Embryonic facial prominence (tissue), 1 donor: ENCODE measurements at regions not wholly inside any gene's neighbourhood (a gene's known extent, or its start where the extent isn't known, plus 50 kb on each side); places are given as distances from the start of the nearest gene placed in this dataset.
"Not testable (repeated sequence)": the region's sequence is repeated elsewhere in the genome, so short reads cannot be mapped to it uniquely, and the experiment has no call there.

Experiments used
- DNase-seq: peaks from one replicate; pipeline ENCODE4 v3.0.0-alpha.2; 2016; ENCODE audit errors: extremely low spot score

DNA sequence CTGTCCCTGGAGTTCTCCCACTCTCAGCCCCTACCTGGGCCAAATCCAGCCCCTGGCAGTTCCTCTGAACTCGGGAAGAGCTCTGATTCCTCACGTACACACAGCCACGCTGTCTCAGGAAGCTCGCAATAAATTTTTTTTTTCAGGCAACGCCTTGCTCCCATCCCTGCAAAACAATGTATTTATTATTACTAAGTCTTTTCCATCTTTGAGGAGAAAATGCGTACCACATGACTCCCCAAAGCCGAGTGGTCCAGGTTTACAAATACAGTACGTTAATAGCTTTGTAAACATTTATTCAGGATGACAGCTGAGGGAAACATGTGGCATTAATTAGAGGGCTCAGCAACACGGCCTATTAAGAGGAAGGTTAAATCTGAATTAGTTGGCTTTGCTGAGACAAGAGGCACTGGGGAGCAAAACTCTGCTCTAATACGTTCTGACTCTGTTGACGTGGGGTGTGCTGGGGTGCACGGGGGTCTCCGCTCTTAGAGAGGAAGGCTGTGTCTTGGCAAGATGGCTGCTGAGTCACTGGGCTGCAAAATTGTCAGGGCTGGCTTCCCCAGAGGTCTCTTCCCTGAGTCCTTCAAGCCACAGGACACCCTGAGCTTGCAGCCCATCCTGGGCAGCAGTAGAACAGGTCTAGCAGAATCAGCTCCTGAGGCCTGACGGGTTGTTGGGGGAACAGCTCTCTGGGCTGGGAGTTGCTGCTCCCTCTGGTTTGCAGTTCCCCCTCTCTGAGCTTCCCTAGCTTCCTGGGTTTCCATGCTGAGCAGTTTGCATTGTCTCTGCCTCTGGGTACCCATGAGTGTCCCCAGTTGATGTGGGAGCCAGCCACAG lies 185.2 kb upstream of the TBX3 start:
- DNase-seq, result peak; percentile 82

DNA sequence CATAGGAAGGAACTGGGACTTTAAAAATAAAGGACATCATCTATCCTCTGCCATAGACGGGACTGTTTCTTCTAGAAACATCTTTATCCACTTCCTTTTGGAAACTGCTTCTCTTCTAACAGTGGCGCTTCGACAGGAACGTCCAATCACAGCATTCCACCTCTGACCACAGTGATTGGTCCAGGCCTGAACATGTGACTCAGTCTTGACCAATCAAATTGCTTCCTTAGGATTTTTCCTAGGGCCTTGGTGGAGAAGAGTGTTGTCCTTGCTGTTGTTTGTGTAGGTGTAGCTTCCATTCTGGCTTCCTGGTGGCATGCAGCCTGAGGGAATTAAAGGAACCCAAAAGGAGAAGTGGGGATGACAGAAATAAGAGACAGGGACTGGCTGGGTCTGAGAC lies 182.4 kb upstream of the TBX3 start:
- DNase-seq, result no peak

DNA sequence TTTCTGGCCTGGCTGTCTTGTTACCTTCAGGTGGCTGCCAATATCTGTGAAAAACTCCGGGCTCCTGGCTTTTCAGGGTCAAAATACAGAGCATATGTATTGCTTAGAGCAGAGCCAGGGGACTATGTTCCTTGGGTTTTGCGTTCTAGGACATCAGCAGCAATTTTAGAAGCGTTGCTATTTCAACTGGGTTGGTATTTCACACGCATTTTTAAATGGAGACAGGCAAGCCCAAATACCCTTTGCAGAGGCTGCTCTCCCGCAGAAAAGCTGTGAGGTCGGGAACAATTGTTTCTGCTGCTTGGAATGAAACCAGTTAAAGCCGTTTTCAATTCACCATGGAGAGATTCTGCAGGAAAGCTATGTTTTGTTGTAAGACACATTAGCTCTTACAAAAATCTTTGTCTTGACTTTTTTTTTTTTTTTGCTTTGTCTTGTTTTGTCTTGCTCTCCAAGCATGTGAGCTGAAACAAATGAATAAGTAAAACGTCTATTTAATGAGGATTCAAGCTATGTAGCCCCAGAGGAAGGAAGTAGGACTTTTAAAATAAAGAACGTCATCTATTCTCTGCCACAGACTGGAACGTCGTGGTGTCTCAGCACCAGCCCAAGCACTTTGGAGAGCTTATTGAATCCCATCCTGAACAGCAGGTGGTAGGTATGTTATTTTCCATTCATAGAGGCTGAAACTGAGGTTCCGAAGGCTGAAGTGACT lies 181.0 kb upstream of the TBX3 start:
- no peak for DNase-seq

DNA sequence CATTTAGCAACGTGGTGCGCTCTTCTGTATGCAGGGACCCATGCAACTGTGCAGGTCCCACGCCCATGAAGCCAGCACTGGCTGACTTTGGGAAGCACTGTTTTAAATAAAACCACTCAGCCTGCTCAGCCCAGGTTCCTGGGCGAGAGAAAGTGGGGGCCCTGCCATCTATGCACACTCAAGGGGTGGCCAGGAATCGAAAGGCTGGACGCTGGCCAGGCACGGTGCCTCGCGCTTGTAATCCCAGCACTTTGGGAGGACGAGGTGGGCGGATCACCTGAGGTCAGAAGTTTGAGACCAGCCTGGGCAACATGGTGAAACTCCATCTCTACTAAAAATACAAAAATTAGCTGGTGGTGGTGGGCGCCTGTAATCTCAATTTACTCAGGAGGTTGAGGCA lies 179.9 kb upstream of the TBX3 start:
- DNase-seq, result no peak

DNA sequence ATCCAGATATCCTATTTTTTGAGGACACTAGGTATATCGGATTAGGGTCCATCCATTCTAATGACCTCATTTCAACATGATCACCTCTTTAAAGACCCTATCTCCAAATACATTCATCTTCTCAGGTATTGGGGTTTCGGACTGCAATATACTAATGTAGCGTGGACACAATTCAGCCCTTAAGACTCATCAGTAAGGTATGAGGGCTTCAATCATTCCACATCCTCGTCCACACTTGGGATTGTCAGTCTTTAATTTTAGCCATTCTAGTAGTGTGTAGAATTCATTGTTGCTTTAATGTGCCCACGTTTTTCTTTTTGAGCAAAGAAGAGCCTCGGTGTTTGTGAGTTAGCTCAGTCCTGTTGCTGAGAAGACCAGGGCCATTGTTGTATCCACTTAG lies 177.0 kb upstream of the TBX3 start:
- DNase-seq, result no peak

DNA sequence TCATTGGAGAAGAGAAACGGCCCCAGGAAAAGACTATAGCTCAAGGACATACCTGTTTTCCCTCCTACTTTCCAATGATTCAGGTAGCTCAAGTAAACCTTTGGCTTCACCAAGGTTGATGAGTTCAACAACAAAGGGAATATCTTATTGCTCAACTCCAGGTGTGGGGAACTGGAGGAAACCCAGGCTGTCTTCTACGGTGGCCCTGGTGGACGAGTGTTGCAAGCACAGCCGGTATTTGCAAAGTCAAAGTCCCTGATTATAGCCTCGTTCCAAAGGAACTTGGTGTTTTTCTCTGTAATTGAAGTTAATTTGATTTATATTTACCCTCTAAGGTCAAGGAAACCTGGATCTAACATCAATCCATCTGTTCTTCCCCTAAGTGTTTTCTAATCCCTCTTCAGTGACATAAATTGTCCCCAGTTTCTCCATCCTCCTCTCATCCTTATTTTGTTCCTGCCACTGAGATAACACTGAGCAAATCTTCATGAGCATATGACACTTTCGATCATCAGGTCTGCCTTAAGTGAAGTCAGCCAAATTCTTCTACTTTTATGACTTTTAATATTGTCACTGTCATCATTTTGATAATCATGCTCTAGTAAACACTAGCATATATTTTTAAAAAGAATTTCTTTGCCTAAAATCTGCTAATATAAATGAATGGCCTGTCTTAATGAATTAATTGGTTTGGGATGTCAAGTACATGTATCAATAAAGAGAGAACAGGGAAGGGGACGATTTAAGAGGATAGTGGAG lies 174.6 kb upstream of the TBX3 start:
- DNase-seq, result no peak

DNA sequence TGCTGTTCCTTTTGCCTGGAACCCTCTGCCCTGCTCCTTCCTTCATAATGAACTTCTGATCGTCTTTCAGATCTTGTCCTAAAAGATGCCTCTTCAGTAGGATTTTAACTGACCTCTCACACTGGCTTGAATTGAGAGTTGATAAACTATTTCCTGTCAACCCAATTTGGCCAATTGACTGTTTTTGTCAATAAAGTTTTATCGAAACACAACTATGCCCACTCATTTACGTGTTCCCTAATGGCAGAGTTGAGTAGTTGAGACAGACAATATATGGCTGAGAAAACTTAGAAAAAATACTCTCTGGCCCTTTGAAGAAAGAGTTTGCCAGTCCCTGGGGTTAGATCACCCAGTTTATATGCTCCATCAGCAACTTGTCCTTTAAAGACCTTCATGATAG lies 171.7 kb upstream of the TBX3 start:
- DNase-seq, result no peak

DNA sequence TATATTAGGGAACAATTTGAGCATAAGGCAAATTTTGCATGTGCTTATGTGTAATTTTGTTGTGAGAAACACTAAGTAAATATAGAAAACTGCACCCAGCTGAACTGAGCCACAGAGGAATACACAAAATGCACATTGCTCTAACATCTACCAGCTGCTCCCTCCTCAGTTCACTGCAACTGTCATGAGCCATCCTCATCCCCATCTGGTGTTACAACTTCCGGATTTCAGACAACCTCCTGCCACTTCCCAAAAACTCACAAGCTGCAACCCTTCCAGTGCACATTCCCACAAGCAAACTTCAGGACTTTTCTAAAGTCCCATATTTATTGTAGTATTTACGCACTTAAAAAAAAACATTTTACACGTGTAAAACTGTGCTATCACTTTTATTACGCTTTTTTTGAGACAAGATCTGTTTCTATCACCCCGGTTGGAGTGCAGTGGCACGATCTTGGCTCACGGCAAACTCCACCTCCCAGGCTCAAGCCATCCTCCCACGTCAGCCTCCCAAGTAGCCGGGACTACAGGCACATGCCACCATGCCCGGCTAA lies 169.1 kb upstream of the TBX3 start:
- no peak for DNase-seq

DNA sequence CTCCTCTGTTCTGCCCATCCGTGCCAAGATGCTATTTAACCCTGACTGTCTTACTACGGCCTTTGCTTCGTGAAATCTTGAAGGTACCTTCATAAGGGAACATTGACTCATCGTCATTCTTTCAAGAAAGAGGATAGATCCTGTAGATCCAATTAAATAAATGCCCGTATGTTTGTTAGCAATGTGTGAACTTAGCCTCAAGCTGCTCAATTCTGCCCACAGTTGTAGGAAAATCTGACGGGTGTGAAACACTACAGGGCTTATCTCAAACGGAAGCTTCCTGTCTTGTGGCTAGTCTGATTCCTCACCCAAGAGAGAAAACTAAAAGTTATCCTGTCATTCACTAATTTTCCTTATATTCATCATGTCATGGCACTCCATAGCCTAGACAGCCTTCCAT lies 168.0 kb upstream of the TBX3 start:
- no peak for DNase-seq

DNA sequence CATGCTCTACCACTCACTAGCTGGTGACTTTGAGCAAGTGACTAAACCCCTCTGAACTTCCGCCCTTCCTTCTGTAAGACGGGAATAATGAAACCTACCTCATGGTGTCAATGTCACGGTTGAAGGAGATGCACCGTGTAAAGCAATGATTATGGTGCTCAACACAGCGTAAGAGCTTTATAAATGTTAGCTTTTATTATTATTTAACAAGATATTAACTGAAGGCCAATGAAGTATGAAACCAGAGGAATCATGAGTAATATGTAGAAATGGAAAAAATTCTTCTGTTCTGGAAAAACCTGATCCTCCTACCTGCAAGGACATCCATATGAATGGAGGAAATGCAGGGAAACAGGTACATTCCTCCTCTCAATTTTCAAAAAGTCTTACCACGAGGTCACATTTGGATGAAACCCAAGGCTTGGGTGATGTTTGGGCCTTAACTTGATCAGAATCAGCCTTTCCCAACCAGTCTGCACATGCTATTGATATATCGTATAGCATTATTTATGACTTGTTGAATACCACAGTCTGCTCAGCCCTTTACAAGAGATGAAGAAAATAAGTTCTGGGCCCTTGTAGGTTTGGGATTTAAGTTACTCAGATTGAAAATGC lies 166.8 kb upstream of the TBX3 start:
- no peak for DNase-seq

DNA sequence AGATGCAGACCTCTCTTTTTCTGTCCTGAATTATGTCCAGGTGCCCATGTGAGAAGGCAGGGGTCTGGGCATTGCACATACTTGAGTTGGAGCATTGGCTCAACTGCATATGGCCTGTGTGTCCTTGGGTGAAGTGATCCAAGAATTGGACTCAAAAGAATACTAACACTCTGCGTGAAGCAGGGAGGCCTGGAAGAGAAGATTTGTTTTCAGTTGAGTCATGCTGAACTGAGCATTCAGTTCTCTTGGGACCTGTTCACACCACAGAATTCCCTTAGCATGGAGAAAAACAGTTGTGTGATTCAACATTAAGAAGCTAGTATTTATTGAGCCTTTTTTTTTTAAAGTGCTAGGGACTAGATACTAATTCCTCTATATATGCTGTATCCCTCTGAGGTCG lies 164.7 kb upstream of the TBX3 start:
- no peak for DNase-seq

DNA sequence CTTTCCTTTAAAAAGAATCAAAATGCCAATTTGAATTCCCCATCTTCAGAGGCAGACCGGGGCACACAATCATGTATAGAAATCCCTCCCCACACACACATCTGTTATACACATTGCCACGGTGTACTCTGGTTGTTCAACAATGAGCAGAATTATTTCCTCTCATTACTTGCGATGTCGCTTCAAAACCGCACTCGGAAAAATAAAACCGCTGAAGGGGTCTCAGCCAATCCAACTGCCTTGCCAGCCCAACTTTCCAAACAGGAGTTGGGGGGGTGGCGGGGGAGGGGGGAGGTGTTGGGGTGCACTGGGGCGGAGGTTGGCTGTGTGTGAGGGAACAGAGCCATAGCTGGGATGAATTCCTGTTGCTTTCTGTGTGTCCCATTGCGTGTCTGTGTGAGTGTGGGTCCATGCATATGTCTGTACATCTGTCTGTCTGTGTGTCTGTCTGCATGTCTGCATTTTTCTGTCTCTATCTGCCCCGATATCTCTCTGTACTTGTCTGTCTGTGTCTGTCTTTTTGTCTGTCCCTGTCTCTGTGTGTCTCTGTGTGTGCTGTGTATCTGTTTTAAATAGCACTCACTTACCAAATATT lies 163.6 kb upstream of the TBX3 start:
- DNase-seq, result peak; percentile 31

DNA sequence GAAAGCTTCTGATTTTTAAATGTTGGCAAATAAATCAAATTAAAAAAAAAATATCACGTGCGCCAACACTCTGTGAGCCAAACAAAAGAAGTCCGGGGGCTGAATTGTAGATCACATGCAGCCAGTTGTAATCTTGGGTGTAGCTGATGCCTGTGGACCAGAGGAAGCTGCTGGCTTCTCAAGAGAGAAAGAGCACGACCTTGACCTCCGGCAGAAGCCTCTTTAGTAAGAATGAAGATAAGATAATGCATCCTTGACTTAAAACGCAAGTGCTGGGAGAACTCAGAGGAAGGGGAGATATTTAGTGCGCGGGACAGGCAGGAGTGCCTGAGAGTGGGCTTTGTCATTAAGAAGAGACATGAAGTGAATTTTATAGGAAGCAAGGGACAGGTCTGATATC lies 162.8 kb upstream of the TBX3 start:
- DNase-seq, result no peak

DNA sequence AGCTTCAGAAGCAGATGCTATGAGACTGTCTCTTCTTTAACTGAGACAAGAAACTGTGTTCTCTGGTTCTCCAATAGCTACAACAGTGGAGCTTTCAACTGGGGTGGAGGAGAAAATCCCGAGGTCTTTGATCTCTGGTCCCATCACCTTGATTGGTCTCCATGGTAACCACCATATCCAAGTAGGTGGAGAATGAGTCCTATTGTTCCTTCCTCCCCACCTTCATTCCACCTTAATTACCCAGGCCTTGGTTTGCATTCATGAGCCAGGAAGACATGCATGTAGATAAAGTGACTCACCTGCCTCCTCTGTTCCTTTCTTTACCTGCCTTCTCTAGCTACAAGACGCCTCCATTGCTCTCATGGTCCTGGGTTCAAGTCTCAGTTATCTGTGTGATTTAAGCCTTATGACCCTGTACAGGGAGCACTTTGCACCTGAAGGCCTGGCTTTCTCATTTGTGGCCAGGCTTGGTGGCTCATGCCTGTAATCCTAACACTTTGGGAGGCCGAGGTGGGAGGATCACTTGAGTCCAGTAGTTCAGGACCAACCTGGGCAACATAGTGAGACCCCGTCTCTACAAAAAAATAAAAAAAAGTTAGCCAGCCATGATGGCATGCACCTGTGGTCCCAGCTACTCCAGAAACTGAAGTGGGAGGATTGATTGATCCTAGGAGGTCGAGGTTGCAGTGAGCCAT lies 157.7 kb upstream of the TBX3 start:
- no peak for DNase-seq

DNA sequence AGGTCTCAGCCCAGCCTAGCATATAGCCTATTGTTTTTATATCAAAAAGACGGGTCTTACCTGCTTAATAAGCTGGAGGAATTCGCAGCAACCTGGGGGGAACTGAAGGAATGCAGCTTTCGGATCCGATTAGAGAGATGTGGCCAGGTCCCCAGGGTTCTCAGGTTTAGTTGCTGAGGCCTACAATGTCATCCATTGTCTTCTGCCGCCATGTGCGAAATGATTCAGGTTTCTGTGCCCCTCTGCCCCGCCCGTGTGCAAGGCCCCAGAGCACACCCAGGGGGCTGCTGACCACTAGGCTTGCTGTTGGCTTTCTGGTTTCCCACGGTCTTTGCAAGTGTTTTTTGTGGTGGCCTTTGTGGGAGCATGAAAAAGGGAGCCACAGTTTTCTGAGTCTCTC lies 154.5 kb upstream of the TBX3 start:
- DNase-seq, result no peak

DNA sequence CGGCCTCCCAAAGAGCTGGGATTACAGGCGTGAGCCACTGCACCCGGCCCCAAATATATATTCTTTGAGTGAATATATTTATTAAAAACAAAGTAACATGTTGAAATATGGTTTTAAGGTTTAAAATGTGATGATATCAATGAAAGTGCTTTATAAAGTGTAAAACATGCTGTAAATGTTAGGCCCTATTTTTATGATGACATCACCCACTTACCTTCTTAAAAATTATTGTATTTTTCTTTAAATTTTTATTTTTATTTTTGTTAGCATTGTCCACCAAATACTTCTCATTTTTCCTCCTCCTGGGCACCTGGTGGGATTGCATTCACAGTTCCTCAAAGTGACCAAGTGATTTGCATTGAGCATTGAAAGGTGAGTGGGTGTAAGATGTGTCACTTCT lies 152.6 kb upstream of the TBX3 start:
- no peak for DNase-seq

DNA sequence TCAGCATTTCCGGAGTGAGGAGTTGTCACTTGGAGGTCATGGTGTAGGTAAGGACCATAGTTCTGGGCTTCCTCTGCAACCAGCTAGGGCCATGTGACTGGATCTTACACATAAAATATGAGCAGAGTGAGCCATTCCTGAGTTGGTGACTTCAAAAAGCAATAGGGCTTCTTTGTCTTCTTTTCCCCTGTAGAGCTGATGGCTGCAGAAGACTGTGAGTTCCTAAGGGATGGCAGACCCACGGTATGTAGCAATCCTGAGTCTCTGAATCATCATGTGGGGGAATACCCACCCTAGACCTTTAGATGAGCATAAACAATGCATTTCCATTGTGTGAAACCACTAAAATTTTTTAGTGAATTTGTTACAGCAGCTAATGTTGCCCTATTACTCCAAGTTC lies 151.1 kb upstream of the TBX3 start:
- no peak for DNase-seq

DNA sequence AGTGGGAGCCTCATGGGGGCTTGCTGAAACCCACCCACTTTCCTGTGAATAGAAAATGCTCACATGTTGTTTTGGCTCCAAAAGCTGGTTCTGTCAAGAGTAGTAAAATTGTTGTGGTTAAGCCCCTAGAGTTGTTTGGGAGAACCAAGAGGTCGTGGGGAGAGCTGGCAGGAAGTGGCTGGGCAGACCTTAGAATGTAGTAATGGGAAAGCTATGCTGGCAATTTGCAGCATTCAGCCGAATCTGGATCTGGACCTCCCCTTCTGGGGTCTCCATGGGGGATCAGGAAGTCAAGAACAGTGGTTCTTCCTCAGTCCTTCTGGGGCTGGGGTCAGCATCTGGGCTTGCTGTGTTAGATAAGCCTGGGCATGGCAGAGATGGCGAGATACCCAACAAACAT lies 150.6 kb upstream of the TBX3 start:
- no peak for DNase-seq

DNA sequence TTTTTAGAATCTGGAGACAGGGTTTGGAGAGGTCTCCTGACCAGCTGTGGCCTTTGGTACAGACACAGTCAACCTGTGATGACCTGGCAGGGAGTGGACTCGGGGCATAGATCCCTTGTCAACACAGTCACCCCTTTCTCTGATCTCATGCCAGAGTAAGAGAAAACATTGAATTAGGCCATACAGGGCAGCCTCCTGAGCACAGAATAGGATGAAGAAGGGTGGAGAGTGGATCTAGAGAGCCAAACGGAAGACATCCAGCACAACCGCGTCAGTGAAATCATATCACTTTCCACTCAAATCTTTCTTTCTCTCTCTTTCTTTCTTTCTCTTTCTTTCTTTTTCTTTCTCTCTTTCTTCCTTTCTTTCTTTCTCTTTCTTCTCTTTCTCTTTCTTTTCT lies 145.9 kb upstream of the TBX3 start:
- no peak for DNase-seq

DNA sequence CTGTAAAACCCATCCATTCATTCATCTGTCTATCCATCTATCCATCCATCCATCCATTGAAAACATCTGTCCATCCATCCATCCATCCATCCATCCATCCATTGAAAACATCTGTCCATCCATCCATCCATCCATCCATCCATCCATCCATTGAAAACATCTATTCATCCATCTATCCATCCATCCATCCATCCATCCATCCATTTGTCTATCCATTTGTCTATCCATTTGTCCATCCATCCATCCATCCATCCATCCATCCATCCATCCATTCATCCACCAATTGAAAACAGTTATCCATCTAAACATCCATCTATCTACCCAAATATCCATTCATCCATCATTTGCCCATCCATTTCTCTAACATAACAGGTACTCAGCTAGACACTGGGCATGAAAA lies 145.3 kb upstream of the TBX3 start:
- not testable (repeated sequence) for DNase-seq

DNA sequence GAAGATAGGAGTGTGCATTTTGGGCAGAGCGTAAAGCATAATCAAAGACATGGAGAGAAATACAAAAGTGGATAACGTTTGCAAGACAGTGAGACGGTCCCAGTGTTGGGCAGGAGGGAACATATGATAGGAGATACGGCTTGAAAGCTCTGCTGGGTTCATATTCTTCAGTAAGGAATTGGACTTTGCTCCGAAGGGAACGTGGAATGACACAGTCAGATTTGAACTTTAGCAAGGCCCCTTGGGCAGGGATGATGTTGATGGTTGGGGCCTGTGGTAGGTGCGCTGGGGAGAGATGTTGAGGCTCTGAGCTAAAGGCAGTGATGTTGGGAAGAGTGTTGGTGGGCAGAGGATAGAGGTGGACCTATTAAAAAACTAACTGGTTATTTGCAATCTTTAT lies 143.5 kb upstream of the TBX3 start:
- DNase-seq, result no peak
